HG03175 (cell line): ENCODE measurements at regions not wholly inside any gene's neighbourhood (a gene's known extent, or its start where the extent isn't known, plus 50 kb on each side); places are given as distances from the start of the nearest gene placed in this dataset.

Experiments used
- ATAC-seq: cut with Tn5 transposase; IDR thresholded peaks from one replicate; pipeline ENCODE4 v1.9.1; 2021; ENCODE audit warnings: mild to moderate bottlenecking, moderate library complexity; ENCODE audit not compliant: unreplicated experiment

- peak; percentile 43 for ATAC-seq
Measured at GRCh38 chr13:99436686-99437416, 64.4 kb upstream of the TM9SF2 start.

- no peak for ATAC-seq
Measured at GRCh38 chr13:99439048-99439447, 62.2 kb upstream of the TM9SF2 start.

- no peak for ATAC-seq
Measured at GRCh38 chr13:99439850-99440604, 61.2 kb upstream of the TM9SF2 start.

- ATAC-seq, result peak; percentile 48
Measured at GRCh38 chr13:99442273-99442895, 58.9 kb upstream of the TM9SF2 start.

GRCh38 chr13:99446242-99446641, 55.0 kb upstream of the TM9SF2 start:
- ATAC-seq, result no peak

- no peak for ATAC-seq
Measured at GRCh38 chr13:99448546-99448945, 52.7 kb upstream of the TM9SF2 start.

- ATAC-seq, result no peak
Measured at GRCh38 chr13:99450416-99450815, 50.9 kb upstream of the TM9SF2 start.
